HG03558 (cell line): ENCODE measurements at regions not wholly inside any gene's neighbourhood (a gene's known extent, or its start where the extent isn't known, plus 50 kb on each side); places are given as distances from the start of the nearest gene placed in this dataset.

Experiments
- ATAC-seq: cut with Tn5 transposase; IDR thresholded peaks from one replicate; pipeline ENCODE4 v1.9.1; 2021; ENCODE audit warnings: moderate number of reproducible peaks; ENCODE audit not compliant: unreplicated experiment; ENCODE audit errors: extremely low read depth

GRCh38 chr2:234438305-234438977 is 58.4 kb downstream of the ARL4C start:
- no peak for ATAC-seq

GRCh38 chr2:234437642-234438304 is 59.1 kb downstream of the ARL4C start:
- no peak for ATAC-seq

DNA sequence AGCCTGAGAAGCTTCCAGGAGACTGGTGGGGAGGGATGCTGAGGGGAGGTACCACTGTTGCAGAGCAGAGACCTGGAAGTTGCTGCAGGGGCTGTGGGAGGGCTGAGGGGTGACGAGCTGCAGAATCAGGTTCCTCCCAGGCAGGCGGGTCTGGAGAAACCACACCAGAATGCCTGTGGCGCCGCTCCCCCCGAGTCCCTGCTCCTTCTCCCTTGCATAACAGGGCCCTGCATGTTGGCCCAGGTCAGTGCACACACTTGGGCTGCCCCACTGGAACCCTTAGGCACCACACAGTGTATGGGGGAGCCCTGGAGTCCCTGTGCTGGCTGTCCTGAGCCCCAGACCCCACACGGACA is 60.4 kb downstream of the ARL4C start:
- no peak for ATAC-seq

GRCh38 chr2:234435836-234436481 is 60.9 kb downstream of the ARL4C start:
- ATAC-seq: no peak

DNA sequence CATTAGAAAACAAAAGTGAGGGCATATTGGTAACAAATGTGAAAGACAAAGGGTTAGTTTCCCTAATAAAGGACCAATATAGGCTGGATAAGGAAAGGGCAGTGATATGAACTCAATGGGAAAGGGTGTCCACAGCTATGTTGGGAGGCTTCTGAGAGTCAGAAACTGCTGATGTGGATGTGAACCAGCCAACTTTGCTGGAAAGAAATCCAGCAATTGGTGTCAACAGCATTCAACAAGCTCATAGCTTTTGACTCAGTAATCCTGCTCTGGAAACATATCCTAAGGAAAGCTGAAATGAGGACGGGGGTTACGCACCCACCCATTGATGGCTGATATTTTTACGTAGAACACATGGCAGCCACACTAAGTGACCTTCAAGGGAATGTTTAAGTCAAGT is 63.7 kb downstream of the ARL4C start:
- ATAC-seq: no peak

DNA sequence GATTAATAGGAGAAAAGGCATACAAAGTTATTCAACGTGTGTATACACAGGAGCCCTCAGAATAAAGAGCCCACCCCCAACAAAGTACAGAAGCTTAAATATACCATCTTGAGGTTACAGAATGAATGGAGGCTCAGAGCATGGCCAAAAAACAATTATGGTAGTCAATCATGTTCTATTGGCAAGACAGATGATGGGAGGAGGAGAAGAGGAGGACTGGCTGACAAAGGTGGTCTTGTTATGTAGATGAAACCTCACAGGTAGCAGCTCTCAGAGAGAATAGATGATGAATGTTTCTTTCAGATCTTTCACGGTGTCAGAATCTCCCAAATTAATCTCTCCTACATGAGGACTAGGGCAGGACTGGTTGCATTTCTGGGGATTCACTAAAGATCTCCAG is 66.0 kb downstream of the ARL4C start:
- ATAC-seq: no peak

- no peak for ATAC-seq
Measured at GRCh38 chr2:234429265-234429664, 67.6 kb downstream of the ARL4C start.

- no peak for ATAC-seq
Measured at GRCh38 chr2:234427081-234428061, 69.5 kb downstream of the ARL4C start.

DNA sequence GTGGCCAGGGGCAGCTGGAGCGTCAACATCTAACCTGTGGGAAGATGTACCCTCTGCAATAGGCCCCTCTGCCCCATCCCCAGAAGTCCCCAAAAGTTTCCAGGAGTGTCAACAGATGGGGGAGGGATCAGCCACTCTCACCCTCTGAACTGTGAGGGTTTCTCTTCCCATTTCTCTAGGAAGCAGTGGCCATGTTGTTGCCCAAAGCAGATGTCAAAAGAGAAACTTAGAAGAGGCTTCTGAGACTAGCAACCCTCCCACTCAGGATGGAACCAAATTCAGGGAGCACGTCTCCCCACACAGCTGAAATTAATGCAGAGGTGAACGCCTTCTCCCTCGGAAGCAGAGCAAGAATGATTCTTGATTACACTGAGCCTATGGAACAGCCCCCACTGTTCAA is 70.3 kb downstream of the ARL4C start:
- ATAC-seq: no peak

GRCh38 chr2:234425639-234426603 is 71.0 kb downstream of the ARL4C start:
- no peak for ATAC-seq

DNA sequence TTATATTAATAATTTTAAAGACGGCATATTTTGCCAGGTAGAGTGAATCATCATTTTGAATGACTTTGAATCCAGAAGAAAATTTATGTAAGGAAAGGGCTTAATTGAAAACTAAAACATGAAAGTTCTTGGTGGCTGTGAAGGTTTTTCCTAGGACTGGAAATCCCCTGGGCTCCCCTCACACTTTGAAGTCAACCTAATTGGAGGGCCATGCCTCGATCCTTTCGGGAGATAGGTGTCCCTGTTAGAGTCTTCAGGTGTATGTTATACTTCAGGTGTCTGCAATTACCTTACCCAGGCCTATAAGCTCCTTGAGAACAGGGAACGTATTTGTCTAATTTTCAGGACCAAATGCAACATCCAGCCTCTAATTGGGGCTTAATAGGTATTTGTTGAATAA is 73.0 kb downstream of the ARL4C start:
- no peak for ATAC-seq

GRCh38 chr2:234422981-234423431 is 73.9 kb downstream of the ARL4C start:
- ATAC-seq: no peak

- ATAC-seq: no peak
Measured at GRCh38 chr2:234422273-234422732, 74.6 kb downstream of the ARL4C start.

DNA sequence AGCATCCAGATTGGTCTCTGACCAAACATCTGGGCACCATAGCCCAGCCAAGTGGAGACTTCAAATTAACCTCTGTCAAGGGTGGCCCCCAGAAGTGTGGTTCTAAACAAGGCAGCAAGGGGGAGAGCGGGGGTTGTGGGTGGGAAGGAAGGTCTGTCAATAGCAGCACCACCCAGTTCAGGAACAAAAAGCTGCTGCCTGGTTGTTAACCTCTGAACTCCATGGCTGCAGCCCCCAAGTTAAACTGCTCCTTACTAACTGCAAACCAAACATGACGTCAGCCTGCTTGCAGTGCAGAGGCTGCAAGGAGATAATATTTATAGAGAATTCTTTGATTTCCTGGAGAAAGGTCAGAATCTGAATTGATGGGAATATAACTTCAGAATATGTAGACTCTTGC is 76.5 kb downstream of the ARL4C start:
- no peak for ATAC-seq

DNA sequence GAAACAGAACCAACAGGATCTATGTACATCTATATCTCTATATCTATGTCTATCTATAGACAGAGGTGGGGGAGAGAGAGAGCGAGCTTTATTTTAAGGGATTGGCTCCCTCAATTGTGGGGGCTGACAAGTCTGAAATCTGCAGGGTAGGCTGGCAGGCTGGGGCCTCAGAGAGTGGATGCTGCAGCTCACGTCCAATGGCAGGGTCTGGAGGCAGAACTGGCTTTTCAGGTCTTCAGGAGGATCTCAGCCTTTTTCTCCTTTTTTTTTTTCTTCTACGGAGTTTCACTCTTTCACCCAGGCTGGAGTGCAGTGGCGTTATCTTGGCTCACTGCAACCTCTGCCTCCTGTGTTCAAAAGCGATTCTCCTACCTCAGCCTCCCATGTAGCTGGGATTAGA is 77.2 kb downstream of the ARL4C start:
- no peak for ATAC-seq

DNA sequence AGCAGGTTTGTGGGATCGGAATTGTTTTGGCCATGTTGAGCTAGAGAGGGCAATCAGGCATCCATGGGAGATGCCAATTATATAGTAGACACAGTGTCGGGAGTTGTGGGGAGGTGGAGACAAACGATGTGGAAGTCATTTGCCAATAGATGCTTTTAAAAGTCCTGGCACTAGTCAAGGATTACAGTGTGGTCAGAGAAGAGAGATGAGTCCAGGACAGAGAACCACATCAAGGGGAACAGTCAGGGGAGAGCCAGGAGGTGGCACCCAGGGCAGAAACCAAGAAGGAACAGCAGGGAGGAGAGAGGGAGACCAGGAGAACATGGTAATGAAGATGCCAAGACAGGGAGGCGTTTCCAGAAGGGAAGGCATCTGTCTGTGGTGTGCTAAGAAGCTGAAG is 81.2 kb downstream of the ARL4C start:
- ATAC-seq: no peak

DNA sequence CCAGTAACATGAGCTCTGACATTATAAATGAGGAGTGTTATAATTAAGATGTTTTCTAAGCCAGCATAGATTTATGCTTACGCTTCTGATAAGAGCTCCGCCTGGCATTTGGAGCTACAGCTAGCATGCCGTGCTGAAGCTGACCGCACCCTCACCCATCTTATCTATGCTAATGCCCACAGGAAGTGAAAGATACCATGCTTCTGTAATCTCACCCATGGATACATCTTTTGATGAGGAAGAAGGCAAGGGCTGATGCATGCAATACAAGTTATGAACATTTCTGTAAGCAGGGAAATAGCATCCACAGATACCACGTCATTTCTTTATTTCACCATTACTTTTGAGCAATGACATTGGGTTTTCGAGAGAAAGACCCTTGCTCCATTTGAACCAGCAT is 82.3 kb downstream of the ARL4C start:
- no peak for ATAC-seq

- ATAC-seq: no peak
Measured at GRCh38 chr2:234412726-234413125, 84.2 kb downstream of the ARL4C start.

DNA sequence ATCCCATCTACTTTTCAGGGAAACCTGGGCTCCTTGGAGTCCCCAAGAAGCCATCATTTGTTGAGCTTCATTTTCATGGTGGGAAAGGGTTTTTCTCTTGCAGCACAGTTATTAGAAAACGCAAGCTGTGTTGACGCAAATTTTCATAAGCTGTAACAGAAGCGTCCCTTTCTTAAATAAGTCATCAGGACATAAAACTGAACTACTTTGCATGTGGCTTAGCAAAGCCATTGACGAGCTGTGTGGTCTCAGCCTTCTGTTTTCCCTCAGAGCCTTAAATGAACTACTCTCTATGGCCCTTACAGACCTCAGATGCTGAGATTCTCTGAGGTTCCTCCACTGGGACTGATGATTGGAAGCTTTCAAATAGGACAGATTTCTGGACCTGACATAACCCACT is 85.1 kb downstream of the ARL4C start:
- ATAC-seq: no peak
